ENCODE measurements at regions not wholly inside any gene's neighbourhood (a gene's known extent, or its start where the extent isn't known, plus 50 kb on each side); places are given as distances from the start of the nearest gene placed in this dataset.

DNA sequence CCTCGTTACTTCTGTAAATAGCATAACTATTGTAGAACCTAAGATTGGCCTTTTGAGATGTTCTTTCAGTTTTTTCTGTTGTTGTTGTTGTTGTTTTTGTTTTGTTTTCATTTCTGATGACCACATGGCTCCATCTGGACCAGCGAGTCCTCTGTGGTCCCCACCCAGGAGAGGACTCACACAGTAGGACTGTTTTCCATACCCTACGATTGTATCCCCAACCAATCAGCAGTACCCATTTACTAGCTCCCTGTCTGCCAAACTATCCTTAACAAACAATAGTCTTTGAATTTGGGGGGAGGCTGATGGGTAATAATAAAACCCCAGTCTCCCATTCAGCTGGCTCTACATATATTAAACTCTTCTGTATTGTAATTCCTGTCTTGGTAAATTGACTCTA, 329.5 kb downstream of the SEMA3D start:
- TF ChIP-seq EZH2 (optimal IDR thresholded peaks at IDR 0.05; ENCODE audit: low read depth, low read length) (no peak), EZH2phosphoT487 (IDR thresholded peaks at IDR 0.05; ENCODE audit: low read length) (no peak)
- TF ChIP-seq, protein P1, sequence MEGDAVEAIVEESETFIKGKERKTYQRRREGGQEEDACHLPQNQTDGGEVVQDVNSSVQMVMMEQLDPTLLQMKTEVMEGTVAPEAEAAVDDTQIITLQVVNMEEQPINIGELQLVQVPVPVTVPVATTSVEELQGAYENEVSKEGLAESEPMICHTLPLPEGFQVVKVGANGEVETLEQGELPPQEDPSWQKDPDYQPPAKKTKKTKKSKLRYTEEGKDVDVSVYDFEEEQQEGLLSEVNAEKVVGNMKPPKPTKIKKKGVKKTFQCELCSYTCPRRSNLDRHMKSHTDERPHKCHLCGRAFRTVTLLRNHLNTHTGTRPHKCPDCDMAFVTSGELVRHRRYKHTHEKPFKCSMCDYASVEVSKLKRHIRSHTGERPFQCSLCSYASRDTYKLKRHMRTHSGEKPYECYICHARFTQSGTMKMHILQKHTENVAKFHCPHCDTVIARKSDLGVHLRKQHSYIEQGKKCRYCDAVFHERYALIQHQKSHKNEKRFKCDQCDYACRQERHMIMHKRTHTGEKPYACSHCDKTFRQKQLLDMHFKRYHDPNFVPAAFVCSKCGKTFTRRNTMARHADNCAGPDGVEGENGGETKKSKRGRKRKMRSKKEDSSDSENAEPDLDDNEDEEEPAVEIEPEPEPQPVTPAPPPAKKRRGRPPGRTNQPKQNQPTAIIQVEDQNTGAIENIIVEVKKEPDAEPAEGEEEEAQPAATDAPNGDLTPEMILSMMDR (IDR thresholded peaks at IDR 0.05; ENCODE audit: low read length) = no peak

Measured in MM.1S (cell line).